ENCODE measurements at regions not wholly inside any gene's neighbourhood (a gene's known extent, or its start where the extent isn't known, plus 50 kb on each side); places are given as distances from the start of the nearest gene placed in this dataset.

DNA sequence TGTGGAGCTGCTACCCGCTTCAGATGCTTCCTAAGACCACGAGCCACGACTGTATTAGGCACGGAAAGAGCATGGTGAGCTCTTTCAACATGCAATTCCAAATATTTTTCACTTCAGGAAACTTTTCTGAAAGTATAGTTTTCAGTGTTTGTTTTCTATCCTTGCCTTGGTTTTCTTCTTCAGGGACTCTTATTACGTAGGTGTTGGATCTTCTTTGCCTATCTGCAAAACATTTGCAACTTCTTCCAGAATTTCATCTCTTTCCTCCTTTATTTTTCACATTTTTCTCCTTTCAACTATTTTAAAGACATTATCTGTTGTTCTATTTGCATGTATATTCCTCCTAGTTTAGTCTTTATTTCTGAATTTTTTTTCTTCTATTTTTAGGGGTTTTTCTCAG, 148.9 kb upstream of the LSM14A start:
- no peak for TF ChIP-seq CTCF (optimal IDR thresholded peaks at IDR 0.05 in 1 of 3, IDR thresholded peaks at IDR 0.05 in 1 of 3, conservative IDR thresholded peaks at IDR 0.05 in 1 of 3; ENCODE audit: extremely low read depth in 1 of 3, insufficient read depth in 2 of 3, low read length in 3 of 3)
- no peak for TF ChIP-seq EZH2 (IDR thresholded peaks at IDR 0.05; ENCODE audit: low read length)
